Gastroesophageal sphincter (tissue), 3 donors: ENCODE measurements at regions not wholly inside any gene's neighbourhood (a gene's known extent, or its start where the extent isn't known, plus 50 kb on each side); places are given as distances from the start of the nearest gene placed in this dataset.

Source experiments
- POLR2A ChIP-seq, 2 donors: fragments of 450-650 bp; IDR thresholded peaks; one replicate each; pipeline ENCODE4 v1.6.1; 2017; ENCODE audit warnings: antibody characterized with exemption in 2 of 2, mild to moderate bottlenecking in 2 of 2, moderate library complexity in 1 of 2
- TF ChIP-seq, protein P1 (sequence below), 4 experiments: fragments of 200-600 bp in 2 of 4; fragments of 450-650 bp in 2 of 4; sonication (generic) in 1 of 4; IDR thresholded peaks; one replicate each; pipeline ENCODE4 v1.5.1; 2017 to 2019; ENCODE audit warnings: antibody characterized with exemption in 4 of 4, mild to moderate bottlenecking in 2 of 4, moderate library complexity in 2 of 4

DNA sequence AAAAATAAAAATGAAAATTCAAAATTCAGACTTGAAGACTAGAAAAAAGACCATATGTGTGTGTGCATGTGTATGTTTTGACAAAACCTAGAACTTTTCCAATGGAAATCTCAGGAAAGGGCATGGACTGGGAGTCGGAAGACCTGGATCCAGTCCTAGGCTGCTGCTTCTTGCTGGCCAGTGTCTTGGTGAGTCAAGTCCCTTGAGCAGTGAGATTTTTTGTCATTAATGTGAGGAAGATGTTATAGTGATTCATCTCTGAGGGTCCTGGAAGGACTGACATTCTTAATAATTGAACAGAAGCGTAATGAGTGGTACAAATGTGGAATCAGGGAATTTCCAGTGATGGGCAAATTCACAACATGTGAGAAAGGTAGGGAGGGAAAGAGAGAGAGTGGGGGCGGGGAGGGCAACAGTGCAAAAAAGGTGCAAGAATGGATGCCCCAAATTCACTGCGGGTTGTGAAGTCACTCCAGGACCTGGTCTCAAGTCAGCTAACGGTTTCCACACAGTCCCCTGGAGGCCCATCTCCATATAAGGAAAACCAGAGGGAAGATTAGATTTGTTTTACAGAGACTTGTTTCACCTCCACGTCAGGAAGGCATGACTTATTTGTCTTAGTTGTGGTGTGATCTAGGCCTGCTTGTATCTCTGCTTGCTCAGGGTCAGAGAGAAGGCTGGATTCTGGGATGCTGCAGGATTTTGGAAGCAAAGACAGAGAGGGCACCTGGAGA is 201.7 kb downstream of the BUB3 start:
- no peak for TF ChIP-seq POLR2A (IDR thresholded peaks at IDR 0.05)
- TF ChIP-seq, protein P1, sequence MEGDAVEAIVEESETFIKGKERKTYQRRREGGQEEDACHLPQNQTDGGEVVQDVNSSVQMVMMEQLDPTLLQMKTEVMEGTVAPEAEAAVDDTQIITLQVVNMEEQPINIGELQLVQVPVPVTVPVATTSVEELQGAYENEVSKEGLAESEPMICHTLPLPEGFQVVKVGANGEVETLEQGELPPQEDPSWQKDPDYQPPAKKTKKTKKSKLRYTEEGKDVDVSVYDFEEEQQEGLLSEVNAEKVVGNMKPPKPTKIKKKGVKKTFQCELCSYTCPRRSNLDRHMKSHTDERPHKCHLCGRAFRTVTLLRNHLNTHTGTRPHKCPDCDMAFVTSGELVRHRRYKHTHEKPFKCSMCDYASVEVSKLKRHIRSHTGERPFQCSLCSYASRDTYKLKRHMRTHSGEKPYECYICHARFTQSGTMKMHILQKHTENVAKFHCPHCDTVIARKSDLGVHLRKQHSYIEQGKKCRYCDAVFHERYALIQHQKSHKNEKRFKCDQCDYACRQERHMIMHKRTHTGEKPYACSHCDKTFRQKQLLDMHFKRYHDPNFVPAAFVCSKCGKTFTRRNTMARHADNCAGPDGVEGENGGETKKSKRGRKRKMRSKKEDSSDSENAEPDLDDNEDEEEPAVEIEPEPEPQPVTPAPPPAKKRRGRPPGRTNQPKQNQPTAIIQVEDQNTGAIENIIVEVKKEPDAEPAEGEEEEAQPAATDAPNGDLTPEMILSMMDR (IDR thresholded peaks at IDR 0.05): no peak
